ELF-1 (cell line): ENCODE measurements at regions not wholly inside any gene's neighbourhood (a gene's known extent, or its start where the extent isn't known, plus 50 kb on each side); places are given as distances from the start of the nearest gene placed in this dataset.
"Not testable (repeated sequence)": the region's sequence is repeated elsewhere in the genome, so short reads cannot be mapped to it uniquely, and the experiment has no call there.

ENCODE experiments used
- DNase-seq: peaks from one replicate; pipeline ENCODE4 v3.0.0-alpha.2; 2016; ENCODE audit warnings: low read depth, low spot score

- DNase-seq, result no peak
These were observed 147.4 kb downstream of the CYP26A1 start for GRCh38 chr10:93221171-93221496.

- DNase-seq, result no peak
These were observed 147.8 kb downstream of the CYP26A1 start for GRCh38 chr10:93221521-93221920.

- DNase-seq, result no peak
These were observed 148.6 kb downstream of the CYP26A1 start for GRCh38 chr10:93222211-93222754.

- DNase-seq, result no peak
These were observed 149.2 kb downstream of the CYP26A1 start for GRCh38 chr10:93222876-93223275.

- no peak for DNase-seq
These were observed 149.6 kb downstream of the CYP26A1 start for GRCh38 chr10:93223336-93223735.

GRCh38 chr10:93224005-93224779 lies 150.5 kb downstream of the CYP26A1 start:
- DNase-seq, result no peak

- no peak for DNase-seq
These were observed 152.2 kb downstream of the CYP26A1 start for GRCh38 chr10:93225938-93226337.

GRCh38 chr10:93226619-93227018 lies 152.9 kb downstream of the CYP26A1 start:
- DNase-seq, result no peak

GRCh38 chr10:93230596-93230995 lies 156.9 kb downstream of the CYP26A1 start:
- not testable (repeated sequence) for DNase-seq

- not testable (repeated sequence) for DNase-seq
These were observed 158.5 kb downstream of the CYP26A1 start for GRCh38 chr10:93232159-93232558.

- not testable (repeated sequence) for DNase-seq
These were observed 161.2 kb downstream of the CYP26A1 start for GRCh38 chr10:93234940-93235339.

GRCh38 chr10:93235686-93236085 lies 162.0 kb downstream of the CYP26A1 start:
- no peak for DNase-seq

GRCh38 chr10:93236393-93237040 lies 162.8 kb downstream of the CYP26A1 start:
- no peak for DNase-seq

- no peak for DNase-seq
These were observed 171.5 kb downstream of the CYP26A1 start for GRCh38 chr10:93245147-93245546.

GRCh38 chr10:93245779-93246178 lies 172.1 kb downstream of the CYP26A1 start:
- no peak for DNase-seq

GRCh38 chr10:93248583-93249227 lies 175.0 kb downstream of the CYP26A1 start:
- DNase-seq, result peak; percentile 77

GRCh38 chr10:93250010-93250409 lies 176.3 kb downstream of the CYP26A1 start:
- no peak for DNase-seq

GRCh38 chr10:93254180-93254853 lies 180.6 kb downstream of the CYP26A1 start:
- DNase-seq, result no peak

- DNase-seq, result no peak
These were observed 181.9 kb downstream of the CYP26A1 start for GRCh38 chr10:93255546-93255945.
